ENCODE measurements at regions not wholly inside any gene's neighbourhood (a gene's known extent, or its start where the extent isn't known, plus 50 kb on each side); places are given as distances from the start of the nearest gene placed in this dataset.

GRCh38 chr7:12815871-12816270, 128.4 kb downstream of the ARL4A start:
- H3K27me3 ChIP-seq (ENCODE audit: insufficient read depth, low read depth, severe bottlenecking) = no peaks in the 10 kb centered on the region
- H3K4me3 ChIP-seq (ENCODE audit: low read depth, low read length) = no peak overlapping the region
- H3K36me3 ChIP-seq = no peaks in the 10 kb centered on the region
- TF ChIP-seq, protein P1, sequence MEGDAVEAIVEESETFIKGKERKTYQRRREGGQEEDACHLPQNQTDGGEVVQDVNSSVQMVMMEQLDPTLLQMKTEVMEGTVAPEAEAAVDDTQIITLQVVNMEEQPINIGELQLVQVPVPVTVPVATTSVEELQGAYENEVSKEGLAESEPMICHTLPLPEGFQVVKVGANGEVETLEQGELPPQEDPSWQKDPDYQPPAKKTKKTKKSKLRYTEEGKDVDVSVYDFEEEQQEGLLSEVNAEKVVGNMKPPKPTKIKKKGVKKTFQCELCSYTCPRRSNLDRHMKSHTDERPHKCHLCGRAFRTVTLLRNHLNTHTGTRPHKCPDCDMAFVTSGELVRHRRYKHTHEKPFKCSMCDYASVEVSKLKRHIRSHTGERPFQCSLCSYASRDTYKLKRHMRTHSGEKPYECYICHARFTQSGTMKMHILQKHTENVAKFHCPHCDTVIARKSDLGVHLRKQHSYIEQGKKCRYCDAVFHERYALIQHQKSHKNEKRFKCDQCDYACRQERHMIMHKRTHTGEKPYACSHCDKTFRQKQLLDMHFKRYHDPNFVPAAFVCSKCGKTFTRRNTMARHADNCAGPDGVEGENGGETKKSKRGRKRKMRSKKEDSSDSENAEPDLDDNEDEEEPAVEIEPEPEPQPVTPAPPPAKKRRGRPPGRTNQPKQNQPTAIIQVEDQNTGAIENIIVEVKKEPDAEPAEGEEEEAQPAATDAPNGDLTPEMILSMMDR (IDR thresholded peaks at IDR 0.05; ENCODE audit: low read depth, low read length) = no peak
- no peak overlapping the region for H3K27ac ChIP-seq
- no peaks in the 10 kb centered on the region for H3K9me3 ChIP-seq (ENCODE audit: severe bottlenecking)
- no peak for DNase-seq

GRCh38 chr7:12820777-12821176, 133.3 kb downstream of the ARL4A start:
- Histone ChIP-seq H3K27me3 (ENCODE audit: insufficient read depth, low read depth, severe bottlenecking) (no peaks in the 10 kb centered on the region), H3K36me3 (no peaks in the 10 kb centered on the region), H3K27ac (no peak overlapping the region), H3K4me3 (ENCODE audit: low read depth, low read length) (no peak overlapping the region), H3K9me3 (ENCODE audit: severe bottlenecking) (no peaks in the 10 kb centered on the region)
- TF ChIP-seq, protein P1 (IDR thresholded peaks at IDR 0.05; ENCODE audit: low read depth, low read length) = no peak
- no peak for DNase-seq

- no peaks in the 10 kb centered on the region for H3K36me3 ChIP-seq
- no peaks in the 10 kb centered on the region for H3K9me3 ChIP-seq (ENCODE audit: severe bottlenecking)
- H3K27ac ChIP-seq = no peak overlapping the region
- H3K4me3 ChIP-seq (ENCODE audit: low read depth, low read length) = no peak overlapping the region
- no peaks in the 10 kb centered on the region for H3K27me3 ChIP-seq (ENCODE audit: insufficient read depth, low read depth, severe bottlenecking)
- DNase-seq = no peak
- TF ChIP-seq, protein P1 (IDR thresholded peaks at IDR 0.05; ENCODE audit: low read depth, low read length) = no peak
Observed at GRCh38 chr7:12821746-12822145, 134.3 kb downstream of the ARL4A start.

DNA sequence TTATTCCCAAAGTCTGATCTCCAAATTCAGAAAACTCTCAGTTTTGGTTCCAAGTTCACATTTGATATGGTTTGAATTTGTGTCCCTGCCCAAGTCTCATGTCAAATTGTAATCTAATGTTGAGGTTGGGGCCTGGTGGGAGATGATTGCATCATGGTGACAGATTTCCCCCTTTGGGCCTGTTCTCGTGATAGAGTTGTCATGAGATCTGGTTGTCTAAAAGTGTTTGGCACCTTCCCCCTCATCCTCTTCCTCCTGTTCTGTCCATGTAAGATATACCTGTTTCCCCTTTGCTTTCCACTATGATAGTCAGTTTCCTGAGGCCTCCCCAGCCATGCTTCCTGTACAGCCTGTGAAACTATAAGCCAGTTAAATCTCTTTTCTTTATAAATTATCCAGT, 138.6 kb downstream of the ARL4A start:
- no peak overlapping the region for H3K4me3 ChIP-seq (ENCODE audit: low read depth, low read length)
- TF ChIP-seq, protein P1 (IDR thresholded peaks at IDR 0.05; ENCODE audit: low read depth, low read length) = no peak
- DNase-seq = no peak
- H3K36me3 ChIP-seq = no peaks in the 10 kb centered on the region
- no peak overlapping the region for H3K27ac ChIP-seq
- H3K9me3 ChIP-seq (ENCODE audit: severe bottlenecking) = no peaks in the 10 kb centered on the region
- H3K27me3 ChIP-seq (ENCODE audit: insufficient read depth, low read depth, severe bottlenecking) = no peaks in the 10 kb centered on the region

DNA sequence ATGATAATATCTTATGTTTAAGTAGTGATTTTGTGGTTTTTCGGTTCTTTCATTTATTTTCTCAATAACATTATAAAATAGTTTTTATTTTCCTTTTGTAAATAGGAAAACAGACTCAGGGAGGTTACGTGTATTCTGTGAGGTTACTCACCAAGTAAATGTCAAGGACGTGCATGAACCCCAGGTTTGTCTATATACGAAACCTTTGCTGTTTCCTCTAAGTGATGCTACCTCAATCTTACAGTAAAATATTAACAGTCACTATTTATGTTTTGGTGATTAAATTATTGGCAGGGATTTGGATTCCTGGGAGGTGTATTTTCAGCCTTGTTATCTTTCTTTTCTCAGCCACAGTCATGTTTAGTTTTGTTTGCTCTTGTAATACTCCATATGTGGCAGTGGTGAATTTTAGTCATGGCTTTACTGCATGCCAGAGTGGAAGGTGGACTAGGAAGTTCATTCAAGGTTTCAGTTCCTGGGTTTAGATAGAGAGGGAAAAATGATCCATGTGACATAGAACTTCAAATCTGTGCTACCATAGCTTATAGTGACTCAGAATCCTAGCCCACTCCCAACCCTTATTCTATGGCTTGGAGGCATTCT, 139.9 kb downstream of the ARL4A start:
- TF ChIP-seq, protein P1 (IDR thresholded peaks at IDR 0.05; ENCODE audit: low read depth, low read length) = no peak
- no peak overlapping the region for H3K27ac ChIP-seq
- DNase-seq = no peak
- H3K9me3 ChIP-seq (ENCODE audit: severe bottlenecking) = no peaks in the 10 kb centered on the region
- H3K27me3 ChIP-seq (ENCODE audit: insufficient read depth, low read depth, severe bottlenecking) = no peaks in the 10 kb centered on the region
- no peaks in the 10 kb centered on the region for H3K36me3 ChIP-seq
- no peak overlapping the region for H3K4me3 ChIP-seq (ENCODE audit: low read depth, low read length)

- no peak overlapping the region for H3K4me3 ChIP-seq (ENCODE audit: low read depth, low read length)
- no peaks in the 10 kb centered on the region for H3K36me3 ChIP-seq
- H3K27ac ChIP-seq = no peak overlapping the region
- TF ChIP-seq, protein P1 (IDR thresholded peaks at IDR 0.05; ENCODE audit: low read depth, low read length) = no peak
- no peak for DNase-seq
- H3K9me3 ChIP-seq (ENCODE audit: severe bottlenecking) = no peaks in the 10 kb centered on the region
- H3K27me3 ChIP-seq (ENCODE audit: insufficient read depth, low read depth, severe bottlenecking) = no peaks in the 10 kb centered on the region
Observed at GRCh38 chr7:12827920-12828319, 140.5 kb downstream of the ARL4A start.

Measured in WERI-Rb-1 (cell line).